Tibial nerve (tissue), 4 donors: ENCODE measurements at regions not wholly inside any gene's neighbourhood (a gene's known extent, or its start where the extent isn't known, plus 50 kb on each side); places are given as distances from the start of the nearest gene placed in this dataset.

Experiments
- EP300 ChIP-seq, 2 donors: sonication (generic); formaldehyde crosslinking; IDR thresholded peaks; one replicate each; pipeline ENCODE4 v1.6.1; 2017; ENCODE audit warnings: antibody characterized with exemption in 2 of 2, mild to moderate bottlenecking in 1 of 2
- POLR2A ChIP-seq, 2 donors: fragments of 450-650 bp; IDR thresholded peaks; one replicate each; pipeline ENCODE4 v1.6.1; 2017; ENCODE audit warnings: antibody characterized with exemption in 2 of 2, mild to moderate bottlenecking in 2 of 2, moderate library complexity in 2 of 2
- TF ChIP-seq, protein P1 (sequence below), 5 experiments: fragments of 200-600 bp in 3 of 5; fragments of 450-650 bp in 2 of 5; sonication (generic) in 3 of 5; IDR thresholded peaks; one replicate each; pipeline ENCODE4 v1.5.1; 2016 to 2019; ENCODE audit warnings: antibody characterized with exemption in 5 of 5, mild to moderate bottlenecking in 3 of 5, moderate library complexity in 2 of 5

DNA sequence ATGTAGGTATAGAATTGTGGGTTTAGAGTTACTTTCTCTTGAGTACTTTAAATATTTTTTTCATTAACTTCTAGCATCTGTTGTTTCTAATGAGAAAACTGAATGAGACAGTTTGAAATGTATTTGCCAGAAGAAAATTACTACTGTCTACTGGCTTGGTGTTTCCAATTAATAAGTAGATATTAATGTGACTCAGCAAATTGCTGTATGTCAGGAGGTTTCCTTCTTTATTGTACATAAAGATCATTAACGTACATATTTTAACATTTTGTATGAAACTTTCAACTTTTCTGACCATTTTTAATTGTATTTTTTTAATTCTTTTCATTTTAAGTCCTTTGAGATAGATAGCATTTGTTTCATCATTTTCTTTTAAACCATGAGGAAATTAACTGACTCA, 135.1 kb upstream of the SLC22A23 start:
- TF ChIP-seq, protein P1, sequence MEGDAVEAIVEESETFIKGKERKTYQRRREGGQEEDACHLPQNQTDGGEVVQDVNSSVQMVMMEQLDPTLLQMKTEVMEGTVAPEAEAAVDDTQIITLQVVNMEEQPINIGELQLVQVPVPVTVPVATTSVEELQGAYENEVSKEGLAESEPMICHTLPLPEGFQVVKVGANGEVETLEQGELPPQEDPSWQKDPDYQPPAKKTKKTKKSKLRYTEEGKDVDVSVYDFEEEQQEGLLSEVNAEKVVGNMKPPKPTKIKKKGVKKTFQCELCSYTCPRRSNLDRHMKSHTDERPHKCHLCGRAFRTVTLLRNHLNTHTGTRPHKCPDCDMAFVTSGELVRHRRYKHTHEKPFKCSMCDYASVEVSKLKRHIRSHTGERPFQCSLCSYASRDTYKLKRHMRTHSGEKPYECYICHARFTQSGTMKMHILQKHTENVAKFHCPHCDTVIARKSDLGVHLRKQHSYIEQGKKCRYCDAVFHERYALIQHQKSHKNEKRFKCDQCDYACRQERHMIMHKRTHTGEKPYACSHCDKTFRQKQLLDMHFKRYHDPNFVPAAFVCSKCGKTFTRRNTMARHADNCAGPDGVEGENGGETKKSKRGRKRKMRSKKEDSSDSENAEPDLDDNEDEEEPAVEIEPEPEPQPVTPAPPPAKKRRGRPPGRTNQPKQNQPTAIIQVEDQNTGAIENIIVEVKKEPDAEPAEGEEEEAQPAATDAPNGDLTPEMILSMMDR (IDR thresholded peaks at IDR 0.05), result no peak
- no peak for TF ChIP-seq POLR2A (IDR thresholded peaks at IDR 0.05)
- no peak for TF ChIP-seq EP300 (IDR thresholded peaks at IDR 0.05)
